ENCODE measurements at regions not wholly inside any gene's neighbourhood (a gene's known extent, or its start where the extent isn't known, plus 50 kb on each side); places are given as distances from the start of the nearest gene placed in this dataset.
A peak's percentile ranks its signal among the peaks of the same experiment; 100 is the strongest.

DNA sequence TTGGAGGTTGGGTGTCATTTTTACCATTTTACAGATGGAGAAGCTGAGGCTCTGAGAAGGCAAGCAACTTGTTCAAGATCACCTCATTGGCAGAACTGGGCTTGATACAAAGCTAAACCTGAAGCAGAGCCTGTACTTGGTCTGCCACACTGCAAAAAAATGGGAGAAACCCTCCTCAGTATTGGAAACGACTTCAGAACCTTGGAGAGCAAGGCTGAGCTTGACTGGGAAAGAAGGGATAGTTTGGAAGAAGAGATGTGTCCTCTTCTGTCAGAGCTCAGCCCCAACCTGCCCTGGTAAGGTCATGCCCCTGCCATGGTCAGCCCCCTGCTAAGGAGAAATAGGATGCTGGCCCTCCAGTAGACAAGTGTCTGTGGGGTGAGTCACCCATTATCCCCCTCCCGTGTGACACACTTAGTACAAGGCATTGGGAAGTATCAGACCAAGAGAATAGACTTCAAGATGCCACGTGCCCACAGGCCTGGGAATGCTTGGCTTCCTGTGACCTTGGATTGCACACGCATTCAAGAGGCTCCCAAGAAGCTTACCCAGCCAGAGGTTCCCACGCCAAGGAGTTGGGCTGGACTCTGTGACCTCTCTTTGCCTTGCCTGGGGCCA lies 56.2 kb upstream of the SMNDC1 start:
- ChIA-PET SMC1A (ENCODE audit: uncharacterized antibody, unreplicated experiment) (interaction anchor here (0.9 to 11.1 kb wide), 5 partner anchors 24 to 140 kb away, joined by 3 to 283 read pairs (median 4); no protein-coding TSS in a partner anchor), POLR2A (interaction anchor here (1.1 to 2.1 kb wide), 7 partner anchors 10 to 140 kb away, joined by 3 to 8 read pairs (median 5); no protein-coding TSS in a partner anchor), CTCF (interaction anchor here (0.8 to 1.0 kb wide), 2 partner anchors 35 to 52 kb away, joined by 3 to 6 read pairs; no protein-coding TSS in a partner anchor), RAD21 (ENCODE audit: unreplicated experiment) (interaction anchor here (1.0 to 1.9 kb wide), 4 partner anchors 16 to 186 kb away, joined by 3 to 15 read pairs (median 4); no protein-coding TSS in a partner anchor)
- Histone ChIP-seq H3K4me1 (ENCODE audit: control insufficient read depth, insufficient read depth, low read length) (peaks cover 48% of the 10 kb centered on the region), H3K4me3 (no peak overlapping the region), H3K9me3 (replicated peaks; ENCODE audit: control insufficient read depth, insufficient read depth, low read length) (no peaks in the 10 kb centered on the region; the same call in 2 of the 3 replicates), H2AFZ (ENCODE audit: control insufficient read depth, low read depth, low read length) (no peak overlapping the region), H3K27ac (ENCODE audit: control insufficient read depth, insufficient read depth) (no peak overlapping the region), H4K20me1 (ENCODE audit: control insufficient read depth, insufficient read depth) (no peaks in the 10 kb centered on the region), H3K9ac (ENCODE audit: control insufficient read depth, insufficient read depth, low read length) (no peak overlapping the region), H3K4me2 (ENCODE audit: control insufficient read depth, insufficient read depth) (no peak overlapping the region), H3K36me3 (ENCODE audit: control insufficient read depth in 2 of 2, insufficient read depth in 2 of 2, low read length in 1 of 2) (no peaks in the 10 kb centered on the region), H3K27me3 (replicated peaks in 1 of 2; ENCODE audit: control insufficient read depth in 2 of 2, insufficient read depth in 2 of 2, low read length in 1 of 2) (no peaks in the 10 kb centered on the region), H3K79me2 (ENCODE audit: control insufficient read depth, insufficient read depth, low read length) (no peaks in the 10 kb centered on the region)
- TF ChIP-seq ZNF384 (IDR thresholded peaks at IDR 0.05; ENCODE audit: borderline replicate concordance, low read depth, low read length): no peak
- TF ChIP-seq, protein P1, sequence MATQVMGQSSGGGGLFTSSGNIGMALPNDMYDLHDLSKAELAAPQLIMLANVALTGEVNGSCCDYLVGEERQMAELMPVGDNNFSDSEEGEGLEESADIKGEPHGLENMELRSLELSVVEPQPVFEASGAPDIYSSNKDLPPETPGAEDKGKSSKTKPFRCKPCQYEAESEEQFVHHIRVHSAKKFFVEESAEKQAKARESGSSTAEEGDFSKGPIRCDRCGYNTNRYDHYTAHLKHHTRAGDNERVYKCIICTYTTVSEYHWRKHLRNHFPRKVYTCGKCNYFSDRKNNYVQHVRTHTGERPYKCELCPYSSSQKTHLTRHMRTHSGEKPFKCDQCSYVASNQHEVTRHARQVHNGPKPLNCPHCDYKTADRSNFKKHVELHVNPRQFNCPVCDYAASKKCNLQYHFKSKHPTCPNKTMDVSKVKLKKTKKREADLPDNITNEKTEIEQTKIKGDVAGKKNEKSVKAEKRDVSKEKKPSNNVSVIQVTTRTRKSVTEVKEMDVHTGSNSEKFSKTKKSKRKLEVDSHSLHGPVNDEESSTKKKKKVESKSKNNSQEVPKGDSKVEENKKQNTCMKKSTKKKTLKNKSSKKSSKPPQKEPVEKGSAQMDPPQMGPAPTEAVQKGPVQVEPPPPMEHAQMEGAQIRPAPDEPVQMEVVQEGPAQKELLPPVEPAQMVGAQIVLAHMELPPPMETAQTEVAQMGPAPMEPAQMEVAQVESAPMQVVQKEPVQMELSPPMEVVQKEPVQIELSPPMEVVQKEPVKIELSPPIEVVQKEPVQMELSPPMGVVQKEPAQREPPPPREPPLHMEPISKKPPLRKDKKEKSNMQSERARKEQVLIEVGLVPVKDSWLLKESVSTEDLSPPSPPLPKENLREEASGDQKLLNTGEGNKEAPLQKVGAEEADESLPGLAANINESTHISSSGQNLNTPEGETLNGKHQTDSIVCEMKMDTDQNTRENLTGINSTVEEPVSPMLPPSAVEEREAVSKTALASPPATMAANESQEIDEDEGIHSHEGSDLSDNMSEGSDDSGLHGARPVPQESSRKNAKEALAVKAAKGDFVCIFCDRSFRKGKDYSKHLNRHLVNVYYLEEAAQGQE (IDR thresholded peaks at IDR 0.05; ENCODE audit: low read depth, low read length): peak; percentile 71; the same call in 1 of the 2 replicates
- no peak for TF ChIP-seq ATF7 (IDR thresholded peaks at IDR 0.05; ENCODE audit: low read depth)
- no TSS peak for BruUV-seq (replicated peaks)
- 86% methylated on average over 5 of the region's 5 CpGs for WGBS (ENCODE audit: insufficient coverage, insufficient replicate concordance, low lambda C conversion rate, missing lambda C conversion rate)
- intact Hi-C loops (cut with micrococcal nuclease; ENCODE audit: unreplicated experiment): no loop called here
- ATAC-seq (no peak), FAIRE-seq (no peak), DNase-seq (ENCODE audit: low read depth, low spot score) (no peak)
- in situ Hi-C loops (cut with MboI): no loop called here
